ENCODE measurements at regions not wholly inside any gene's neighbourhood (a gene's known extent, or its start where the extent isn't known, plus 50 kb on each side); places are given as distances from the start of the nearest gene placed in this dataset.

DNA sequence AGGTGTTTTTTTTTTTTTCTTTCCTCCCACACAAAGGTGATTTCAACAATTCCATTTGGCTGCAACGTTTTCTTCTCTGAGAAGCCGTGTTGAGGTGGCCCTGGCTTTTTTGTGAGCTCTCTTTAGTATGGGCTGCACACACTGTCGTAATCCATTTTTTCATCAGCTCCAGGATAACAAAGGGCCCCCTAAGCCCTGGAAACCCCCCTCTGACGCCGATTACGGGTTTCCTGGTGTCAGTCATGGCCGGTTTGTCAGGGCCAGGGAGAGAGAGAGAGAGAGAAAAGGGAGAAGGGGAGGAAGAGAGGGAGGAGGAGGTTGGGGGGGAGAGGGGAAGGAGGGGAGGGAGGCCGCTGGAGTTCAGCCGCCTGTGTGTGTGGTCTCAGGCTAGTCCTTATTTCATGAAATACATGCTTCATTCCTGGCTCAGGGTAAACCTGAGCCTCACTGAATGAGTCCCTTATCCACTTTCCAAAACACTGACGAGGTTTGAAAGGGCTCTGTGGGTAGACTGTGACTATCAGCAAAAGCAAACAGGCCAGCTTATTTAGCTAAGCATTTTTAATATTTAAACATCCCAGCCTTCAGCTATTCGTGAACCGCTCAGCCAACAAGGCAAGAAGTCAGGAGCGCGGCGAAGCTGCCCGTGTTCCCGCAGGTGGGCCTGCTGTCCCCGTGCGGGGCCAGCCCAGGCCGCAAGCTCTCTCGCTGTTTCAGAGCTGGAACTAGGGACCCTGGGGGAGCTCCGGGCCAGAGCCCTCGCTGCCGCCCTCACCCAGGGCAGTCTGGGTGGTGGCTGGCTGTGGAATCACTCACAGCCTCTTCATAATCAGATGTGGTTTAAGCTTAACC is 172.8 kb downstream of the ERCC6L2 start:
- TF ChIP-seq RAD21 (IDR thresholded peaks at IDR 0.05; ENCODE audit: low read depth) (no peak), CREB1 (IDR thresholded peaks at IDR 0.05; ENCODE audit: low read depth) (no peak), ZBTB7A (IDR thresholded peaks at IDR 0.05; ENCODE audit: low read depth) (no peak), TCF12 (IDR thresholded peaks at IDR 0.05; ENCODE audit: low read depth) (no peak), TEAD4 (IDR thresholded peaks at IDR 0.05) (no peak), EP300 (IDR thresholded peaks at IDR 0.05; ENCODE audit: borderline replicate concordance) (no peak), CEBPB (IDR thresholded peaks at IDR 0.05) (no peak), EGR1 (IDR thresholded peaks at IDR 0.05) (no peak), TAF1 (IDR thresholded peaks at IDR 0.05; ENCODE audit: low read depth) (no peak), NFIC (IDR thresholded peaks at IDR 0.05) (no peak), FOXM1 (IDR thresholded peaks at IDR 0.05; ENCODE audit: borderline replicate concordance, low read depth) (no peak), YY1 (IDR thresholded peaks at IDR 0.05; ENCODE audit: low read depth) (no peak)
- TF ChIP-seq, protein P1, sequence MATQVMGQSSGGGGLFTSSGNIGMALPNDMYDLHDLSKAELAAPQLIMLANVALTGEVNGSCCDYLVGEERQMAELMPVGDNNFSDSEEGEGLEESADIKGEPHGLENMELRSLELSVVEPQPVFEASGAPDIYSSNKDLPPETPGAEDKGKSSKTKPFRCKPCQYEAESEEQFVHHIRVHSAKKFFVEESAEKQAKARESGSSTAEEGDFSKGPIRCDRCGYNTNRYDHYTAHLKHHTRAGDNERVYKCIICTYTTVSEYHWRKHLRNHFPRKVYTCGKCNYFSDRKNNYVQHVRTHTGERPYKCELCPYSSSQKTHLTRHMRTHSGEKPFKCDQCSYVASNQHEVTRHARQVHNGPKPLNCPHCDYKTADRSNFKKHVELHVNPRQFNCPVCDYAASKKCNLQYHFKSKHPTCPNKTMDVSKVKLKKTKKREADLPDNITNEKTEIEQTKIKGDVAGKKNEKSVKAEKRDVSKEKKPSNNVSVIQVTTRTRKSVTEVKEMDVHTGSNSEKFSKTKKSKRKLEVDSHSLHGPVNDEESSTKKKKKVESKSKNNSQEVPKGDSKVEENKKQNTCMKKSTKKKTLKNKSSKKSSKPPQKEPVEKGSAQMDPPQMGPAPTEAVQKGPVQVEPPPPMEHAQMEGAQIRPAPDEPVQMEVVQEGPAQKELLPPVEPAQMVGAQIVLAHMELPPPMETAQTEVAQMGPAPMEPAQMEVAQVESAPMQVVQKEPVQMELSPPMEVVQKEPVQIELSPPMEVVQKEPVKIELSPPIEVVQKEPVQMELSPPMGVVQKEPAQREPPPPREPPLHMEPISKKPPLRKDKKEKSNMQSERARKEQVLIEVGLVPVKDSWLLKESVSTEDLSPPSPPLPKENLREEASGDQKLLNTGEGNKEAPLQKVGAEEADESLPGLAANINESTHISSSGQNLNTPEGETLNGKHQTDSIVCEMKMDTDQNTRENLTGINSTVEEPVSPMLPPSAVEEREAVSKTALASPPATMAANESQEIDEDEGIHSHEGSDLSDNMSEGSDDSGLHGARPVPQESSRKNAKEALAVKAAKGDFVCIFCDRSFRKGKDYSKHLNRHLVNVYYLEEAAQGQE (IDR thresholded peaks at IDR 0.05; ENCODE audit: low read depth) = no peak
- TF ChIP-seq, protein P2, sequence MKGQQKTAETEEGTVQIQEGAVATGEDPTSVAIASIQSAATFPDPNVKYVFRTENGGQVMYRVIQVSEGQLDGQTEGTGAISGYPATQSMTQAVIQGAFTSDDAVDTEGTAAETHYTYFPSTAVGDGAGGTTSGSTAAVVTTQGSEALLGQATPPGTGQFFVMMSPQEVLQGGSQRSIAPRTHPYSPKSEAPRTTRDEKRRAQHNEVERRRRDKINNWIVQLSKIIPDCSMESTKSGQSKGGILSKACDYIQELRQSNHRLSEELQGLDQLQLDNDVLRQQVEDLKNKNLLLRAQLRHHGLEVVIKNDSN (IDR thresholded peaks at IDR 0.05) = no peak
- TF ChIP-seq, protein P3, sequence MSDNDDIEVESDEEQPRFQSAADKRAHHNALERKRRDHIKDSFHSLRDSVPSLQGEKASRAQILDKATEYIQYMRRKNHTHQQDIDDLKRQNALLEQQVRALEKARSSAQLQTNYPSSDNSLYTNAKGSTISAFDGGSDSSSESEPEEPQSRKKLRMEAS (IDR thresholded peaks at IDR 0.05) = no peak

DNA sequence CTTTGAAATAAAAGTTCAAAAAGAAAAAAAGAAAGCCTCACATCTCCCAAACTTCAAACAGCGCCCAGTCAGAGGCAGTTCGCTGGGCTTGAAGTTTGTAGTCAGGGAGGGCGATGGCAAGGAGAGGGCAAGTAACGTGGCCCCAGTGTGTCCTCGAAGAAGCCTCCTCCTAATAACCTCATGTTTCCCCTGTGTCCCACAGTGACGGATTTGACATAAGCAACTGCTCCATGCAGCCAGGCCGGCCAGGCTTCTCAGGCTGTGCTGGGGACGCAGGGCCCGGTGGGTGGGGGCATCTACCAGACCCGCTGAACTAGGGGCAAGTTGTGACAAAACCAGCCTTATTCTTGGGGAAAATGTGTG is 172.2 kb downstream of the ERCC6L2 start:
- TF ChIP-seq ZBTB7A (IDR thresholded peaks at IDR 0.05; ENCODE audit: low read depth) = no peak
- no peak for TF ChIP-seq TCF12 (IDR thresholded peaks at IDR 0.05; ENCODE audit: low read depth)
- no peak for TF ChIP-seq FOXM1 (IDR thresholded peaks at IDR 0.05; ENCODE audit: borderline replicate concordance, low read depth)
- TF ChIP-seq EGR1 (IDR thresholded peaks at IDR 0.05) = no peak
- no peak for TF ChIP-seq CREB1 (IDR thresholded peaks at IDR 0.05; ENCODE audit: low read depth)
- no peak for TF ChIP-seq EP300 (IDR thresholded peaks at IDR 0.05; ENCODE audit: borderline replicate concordance)
- TF ChIP-seq TEAD4 (IDR thresholded peaks at IDR 0.05) = no peak
- TF ChIP-seq CEBPB (IDR thresholded peaks at IDR 0.05) = no peak
- TF ChIP-seq NFIC (IDR thresholded peaks at IDR 0.05) = no peak
- TF ChIP-seq, protein P1 (IDR thresholded peaks at IDR 0.05; ENCODE audit: low read depth) = no peak
- TF ChIP-seq YY1 (IDR thresholded peaks at IDR 0.05; ENCODE audit: low read depth) = no peak
- TF ChIP-seq, protein P2 (IDR thresholded peaks at IDR 0.05) = no peak
- no peak for TF ChIP-seq RAD21 (IDR thresholded peaks at IDR 0.05; ENCODE audit: low read depth)
- TF ChIP-seq, protein P3 (IDR thresholded peaks at IDR 0.05) = no peak
- TF ChIP-seq TAF1 (IDR thresholded peaks at IDR 0.05; ENCODE audit: low read depth) = no peak

DNA sequence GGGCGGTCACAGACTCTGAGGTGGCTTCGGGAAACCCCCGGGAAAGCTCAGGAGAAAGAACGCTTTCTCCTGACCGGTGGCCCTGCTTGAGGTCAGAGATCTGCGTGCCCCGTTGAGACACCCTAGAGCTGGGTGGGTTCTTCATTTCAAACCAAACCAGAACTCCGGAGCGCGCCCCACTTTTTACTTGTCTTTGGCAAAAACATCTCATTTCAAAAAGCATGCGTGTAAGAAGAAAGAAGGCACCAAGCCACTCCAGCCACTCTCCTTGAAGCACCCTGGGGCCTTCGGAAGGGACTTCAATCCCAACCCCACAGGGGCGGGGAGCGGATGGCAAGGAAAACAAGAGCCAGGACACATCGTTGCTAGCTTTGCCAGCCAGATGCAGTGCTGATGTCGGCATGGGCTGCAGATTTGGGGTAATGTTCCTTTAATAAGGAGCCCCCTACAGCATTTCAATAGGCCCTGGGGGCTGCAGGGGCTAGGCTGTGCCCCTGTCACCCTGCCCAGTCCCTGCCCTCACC is 171.7 kb downstream of the ERCC6L2 start:
- TF ChIP-seq NFIC (IDR thresholded peaks at IDR 0.05) = no peak
- no peak for TF ChIP-seq CEBPB (IDR thresholded peaks at IDR 0.05)
- no peak for TF ChIP-seq TEAD4 (IDR thresholded peaks at IDR 0.05)
- TF ChIP-seq, protein P2 (IDR thresholded peaks at IDR 0.05) = no peak
- no peak for TF ChIP-seq EGR1 (IDR thresholded peaks at IDR 0.05)
- TF ChIP-seq, protein P3 (IDR thresholded peaks at IDR 0.05) = no peak
- TF ChIP-seq FOXM1 (IDR thresholded peaks at IDR 0.05; ENCODE audit: borderline replicate concordance, low read depth) = no peak
- no peak for TF ChIP-seq RAD21 (IDR thresholded peaks at IDR 0.05; ENCODE audit: low read depth)
- no peak for TF ChIP-seq TAF1 (IDR thresholded peaks at IDR 0.05; ENCODE audit: low read depth)
- no peak for TF ChIP-seq EP300 (IDR thresholded peaks at IDR 0.05; ENCODE audit: borderline replicate concordance)
- TF ChIP-seq CREB1 (IDR thresholded peaks at IDR 0.05; ENCODE audit: low read depth) = no peak

DNA sequence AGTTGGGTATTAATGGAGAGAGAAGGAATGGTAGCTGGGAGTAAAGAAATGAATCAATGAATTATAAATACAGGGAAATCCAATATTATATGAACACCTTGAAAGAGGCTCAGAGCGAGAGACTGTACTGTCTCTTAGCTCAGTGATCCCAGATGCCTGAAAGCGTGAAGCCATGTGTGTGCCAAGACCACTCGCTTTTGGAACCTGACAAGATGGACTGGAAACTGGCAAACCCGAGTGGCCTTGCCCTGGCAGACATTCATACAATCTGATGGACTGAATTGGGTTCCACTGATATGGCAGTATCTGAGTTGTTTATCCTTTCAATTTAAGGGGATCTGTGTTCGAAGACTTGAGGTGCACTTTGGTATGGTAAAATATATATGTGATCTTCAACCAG is 170.3 kb downstream of the ERCC6L2 start:
- TF ChIP-seq CEBPB (IDR thresholded peaks at IDR 0.05) = no peak
- TF ChIP-seq TCF12 (IDR thresholded peaks at IDR 0.05; ENCODE audit: low read depth) = no peak
- TF ChIP-seq, protein P1 (IDR thresholded peaks at IDR 0.05; ENCODE audit: low read depth) = no peak
- TF ChIP-seq YY1 (IDR thresholded peaks at IDR 0.05; ENCODE audit: low read depth) = no peak
- TF ChIP-seq, protein P2 (IDR thresholded peaks at IDR 0.05) = no peak
- no peak for TF ChIP-seq EP300 (IDR thresholded peaks at IDR 0.05; ENCODE audit: borderline replicate concordance)
- TF ChIP-seq TEAD4 (IDR thresholded peaks at IDR 0.05) = no peak
- TF ChIP-seq RAD21 (IDR thresholded peaks at IDR 0.05; ENCODE audit: low read depth) = no peak
- TF ChIP-seq CREB1 (IDR thresholded peaks at IDR 0.05; ENCODE audit: low read depth) = no peak
- no peak for TF ChIP-seq TAF1 (IDR thresholded peaks at IDR 0.05; ENCODE audit: low read depth)
- no peak for TF ChIP-seq FOXM1 (IDR thresholded peaks at IDR 0.05; ENCODE audit: borderline replicate concordance, low read depth)
- no peak for TF ChIP-seq ZBTB7A (IDR thresholded peaks at IDR 0.05; ENCODE audit: low read depth)
- TF ChIP-seq, protein P3 (IDR thresholded peaks at IDR 0.05) = no peak
- TF ChIP-seq NFIC (IDR thresholded peaks at IDR 0.05) = no peak
- TF ChIP-seq EGR1 (IDR thresholded peaks at IDR 0.05) = no peak

Data from Ishikawa (cell line).